Astrocyte of the cerebellum (primary cell): ENCODE measurements at regions not wholly inside any gene's neighbourhood (a gene's known extent, or its start where the extent isn't known, plus 50 kb on each side); places are given as distances from the start of the nearest gene placed in this dataset.
A peak's percentile ranks its signal among the peaks of the same experiment; 100 is the strongest.

Experiments used
- DNase-seq: peaks from one replicate; pipeline ENCODE4 v3.0.0-alpha.2; 2011; ENCODE audit warnings: low read depth
- H3K4me3 ChIP-seq: 2 replicates; pipeline ENCODE4 v1.5.1; 2011; ENCODE audit warnings: mild to moderate bottlenecking, low read depth, low read length, moderate library complexity
- in situ Hi-C: cut with HindIII; loops from 2 replicates; pipeline ENCODE4 v1.10.0; 2017; ENCODE audit warnings: low sequenced_read_pairs
- TF ChIP-seq, protein P1 (sequence below): IDR thresholded peaks from 2 replicates; pipeline ENCODE4 v1.5.1; 2012; ENCODE audit warnings: low read length, low read depth, moderate library complexity, mild to moderate bottlenecking; ENCODE audit errors: missing control alignments

DNA sequence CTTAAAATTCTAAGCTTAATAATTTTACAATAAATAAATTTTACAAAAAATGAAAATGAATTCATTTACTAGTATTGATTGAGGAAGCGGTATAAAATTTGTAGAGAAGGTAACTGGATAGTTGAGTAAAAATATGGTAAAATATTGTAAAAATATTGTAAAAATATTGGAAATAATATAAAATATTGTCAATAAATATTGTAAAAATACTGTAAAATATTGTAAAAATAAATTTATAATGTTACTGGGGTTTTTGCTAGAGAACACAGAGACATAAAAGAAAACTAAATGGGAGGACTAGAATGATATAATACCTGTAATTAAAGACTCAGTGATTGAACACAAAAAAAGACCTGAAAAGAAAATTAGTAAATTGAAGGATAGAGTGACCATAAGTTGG, 546.3 kb upstream of the NETO1 start:
- no peak overlapping the region for H3K4me3 ChIP-seq
- TF ChIP-seq, protein P1, sequence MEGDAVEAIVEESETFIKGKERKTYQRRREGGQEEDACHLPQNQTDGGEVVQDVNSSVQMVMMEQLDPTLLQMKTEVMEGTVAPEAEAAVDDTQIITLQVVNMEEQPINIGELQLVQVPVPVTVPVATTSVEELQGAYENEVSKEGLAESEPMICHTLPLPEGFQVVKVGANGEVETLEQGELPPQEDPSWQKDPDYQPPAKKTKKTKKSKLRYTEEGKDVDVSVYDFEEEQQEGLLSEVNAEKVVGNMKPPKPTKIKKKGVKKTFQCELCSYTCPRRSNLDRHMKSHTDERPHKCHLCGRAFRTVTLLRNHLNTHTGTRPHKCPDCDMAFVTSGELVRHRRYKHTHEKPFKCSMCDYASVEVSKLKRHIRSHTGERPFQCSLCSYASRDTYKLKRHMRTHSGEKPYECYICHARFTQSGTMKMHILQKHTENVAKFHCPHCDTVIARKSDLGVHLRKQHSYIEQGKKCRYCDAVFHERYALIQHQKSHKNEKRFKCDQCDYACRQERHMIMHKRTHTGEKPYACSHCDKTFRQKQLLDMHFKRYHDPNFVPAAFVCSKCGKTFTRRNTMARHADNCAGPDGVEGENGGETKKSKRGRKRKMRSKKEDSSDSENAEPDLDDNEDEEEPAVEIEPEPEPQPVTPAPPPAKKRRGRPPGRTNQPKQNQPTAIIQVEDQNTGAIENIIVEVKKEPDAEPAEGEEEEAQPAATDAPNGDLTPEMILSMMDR, result no peak
- in situ Hi-C loops, result no loop called here
- no peak for DNase-seq

DNA sequence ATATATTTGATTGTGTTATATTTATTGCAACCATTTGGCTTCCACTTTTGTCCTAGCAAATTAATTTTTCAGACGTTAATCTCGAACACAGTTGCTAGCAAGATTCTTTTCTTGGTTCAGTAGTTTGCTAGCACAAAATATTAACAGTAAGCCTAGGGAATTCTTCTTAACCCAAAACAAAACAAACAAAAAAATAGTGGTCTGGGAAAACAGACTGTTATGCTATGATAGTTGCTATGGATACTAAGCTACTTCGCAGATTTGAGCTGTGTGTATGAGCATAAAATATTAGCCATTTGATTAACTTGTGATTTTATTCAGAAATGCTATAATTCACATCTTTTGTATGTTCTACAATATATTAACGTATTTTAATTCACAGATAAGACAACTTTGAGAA, 541.5 kb upstream of the NETO1 start:
- TF ChIP-seq, protein P1, result no peak
- in situ Hi-C loops, result no loop called here
- DNase-seq, result peak; percentile 26
- H3K4me3 ChIP-seq, result no peak overlapping the region

DNA sequence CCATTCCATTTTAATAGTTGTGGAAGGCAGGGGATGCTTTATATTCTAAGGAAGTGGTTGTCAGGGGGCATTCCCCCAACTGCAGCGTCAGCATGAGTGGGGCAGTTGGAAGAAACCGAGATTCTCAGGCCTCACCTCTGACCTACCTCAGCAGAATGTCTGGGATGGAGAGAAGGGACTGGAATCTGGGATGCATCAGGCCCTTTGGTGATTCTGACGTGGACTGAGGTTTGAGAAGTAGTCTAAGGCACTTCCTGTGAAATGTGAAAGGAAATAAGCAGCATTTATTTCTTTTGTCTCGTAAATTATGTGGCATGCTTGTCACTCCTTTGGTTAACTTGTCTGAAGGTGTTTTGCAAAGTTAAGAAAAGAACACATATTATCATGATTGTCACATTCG, 540.7 kb upstream of the NETO1 start:
- no peak overlapping the region for H3K4me3 ChIP-seq
- DNase-seq, result peak; percentile 11
- in situ Hi-C loops, result no loop called here
- TF ChIP-seq, protein P1, result no peak

DNA sequence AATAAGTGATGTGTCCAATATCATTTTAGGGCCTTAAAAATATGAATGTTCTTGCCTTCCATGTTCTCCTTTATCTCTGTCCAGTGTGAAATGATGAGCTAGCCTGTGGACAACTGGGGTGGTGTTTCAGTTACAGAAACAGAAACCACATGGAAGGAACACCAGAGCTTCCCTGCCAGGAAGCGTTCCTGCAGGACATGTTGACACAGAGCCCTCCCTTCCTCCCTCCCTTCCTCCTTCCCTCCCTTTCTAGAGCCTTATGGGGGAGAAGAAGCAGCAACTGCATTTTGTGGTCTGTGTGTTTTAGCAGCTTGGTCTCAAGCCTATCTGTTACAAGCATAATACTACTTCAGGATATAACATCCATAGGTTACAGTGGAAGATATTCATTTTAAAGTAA, 539.7 kb upstream of the NETO1 start:
- DNase-seq, result peak; percentile 4
- TF ChIP-seq, protein P1, result no peak
- in situ Hi-C loops, result no loop called here
- no peak overlapping the region for H3K4me3 ChIP-seq

DNA sequence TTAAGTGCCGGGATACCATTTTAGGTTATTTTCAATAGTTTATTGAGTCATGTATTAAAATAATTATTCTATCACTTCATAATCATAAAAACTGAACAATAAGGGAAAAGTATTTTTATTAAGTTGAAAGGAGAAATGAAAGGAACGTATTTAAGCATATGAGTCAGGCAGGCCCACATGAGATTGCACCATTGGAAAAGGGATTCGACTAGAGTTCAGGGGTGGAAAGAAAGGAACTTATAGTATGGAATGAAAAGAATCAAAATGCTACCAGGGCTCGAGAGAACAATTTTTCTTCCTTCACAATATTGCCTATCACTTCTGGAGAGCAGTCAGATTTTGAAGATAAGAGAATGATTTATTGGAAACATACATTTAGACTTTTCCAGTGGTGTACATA, 516.5 kb upstream of the NETO1 start:
- no peak for DNase-seq
- no peak overlapping the region for H3K4me3 ChIP-seq
- in situ Hi-C loops, result no loop called here
- TF ChIP-seq, protein P1, result no peak

DNA sequence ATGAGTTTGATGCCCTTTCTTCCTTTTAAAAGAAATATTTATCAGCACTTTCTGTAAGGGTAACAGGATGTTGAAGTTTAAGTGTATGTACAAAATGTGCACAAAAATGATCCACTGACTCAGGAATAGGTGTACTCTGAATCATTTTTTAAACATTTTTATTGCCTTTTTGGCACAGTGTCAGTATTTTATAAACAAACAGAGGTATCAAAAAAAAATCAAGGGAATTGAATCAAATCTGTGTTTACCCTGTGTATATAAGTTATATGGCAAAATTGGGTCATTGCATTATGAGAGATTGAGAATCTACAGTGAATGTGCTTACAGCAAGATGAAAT, 513.9 kb upstream of the NETO1 start:
- TF ChIP-seq, protein P1, result no peak
- no peak for DNase-seq
- in situ Hi-C loops, result no loop called here
- H3K4me3 ChIP-seq, result no peak overlapping the region

DNA sequence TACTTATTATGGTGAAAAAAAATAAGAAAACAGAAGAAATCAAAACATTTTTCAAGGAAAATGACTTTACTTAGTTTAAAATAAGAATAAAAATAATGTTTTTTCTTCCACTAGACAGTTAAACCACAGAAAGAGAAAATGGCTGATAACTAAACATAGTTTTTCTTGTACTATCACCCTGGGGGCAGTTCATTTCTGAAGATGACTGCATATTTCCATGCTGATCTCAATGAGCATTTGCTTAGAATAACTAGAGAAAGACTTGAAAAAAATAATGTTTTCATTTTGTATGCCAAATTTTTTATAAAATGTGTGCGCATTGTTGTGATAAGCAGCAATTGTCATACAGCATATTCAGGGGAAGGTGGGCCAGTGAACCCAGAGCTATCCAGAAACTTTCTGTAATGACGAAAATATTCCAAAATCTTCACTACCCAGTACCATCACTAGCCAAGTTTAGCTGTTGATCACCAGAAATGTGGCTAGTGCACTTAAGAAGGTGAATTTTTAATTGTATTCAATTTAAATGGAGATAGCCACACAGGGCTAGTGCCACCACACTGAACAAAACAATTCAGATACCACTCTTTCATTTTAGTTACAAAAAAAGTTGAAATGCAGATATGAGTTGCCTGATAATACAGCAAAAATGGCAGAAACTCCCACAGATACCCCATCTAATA, 513.4 kb upstream of the NETO1 start:
- H3K4me3 ChIP-seq, result no peak overlapping the region
- TF ChIP-seq, protein P1, result no peak
- in situ Hi-C loops, result no loop called here
- no peak for DNase-seq
